GM12873 (cell line): ENCODE measurements at regions not wholly inside any gene's neighbourhood (a gene's known extent, or its start where the extent isn't known, plus 50 kb on each side); places are given as distances from the start of the nearest gene placed in this dataset.

Experiments used
- CTCF ChIP-seq: IDR thresholded peaks from 2 replicates; pipeline ENCODE4 v1.5.1; 2012; ENCODE audit warnings: low read depth, mild to moderate bottlenecking, moderate library complexity, low read length, control low read depth; ENCODE audit not compliant: insufficient read depth; ENCODE audit errors: missing control alignments

DNA sequence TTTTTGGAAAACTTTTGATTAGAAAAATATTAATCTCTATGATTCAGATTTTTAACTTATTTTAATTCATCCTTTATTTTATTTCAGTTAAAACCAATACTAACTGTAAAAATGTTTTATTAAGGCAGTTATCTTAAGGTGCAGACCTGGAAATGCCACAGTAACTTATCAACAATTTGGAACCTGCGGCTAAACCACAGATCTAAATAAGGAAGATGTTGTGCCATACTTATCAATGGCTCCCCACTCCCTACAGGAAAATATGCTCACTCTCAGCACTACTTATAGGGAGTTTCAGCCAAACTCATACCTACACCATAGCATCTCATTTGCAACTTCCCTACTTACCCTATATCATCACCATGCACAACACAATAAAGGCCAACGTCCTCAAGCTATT lies 226.9 kb upstream of the KYNU start:
- TF ChIP-seq CTCF, result no peak

GRCh38 chr2:142649581-142649980 lies 227.9 kb upstream of the KYNU start:
- no peak for TF ChIP-seq CTCF

DNA sequence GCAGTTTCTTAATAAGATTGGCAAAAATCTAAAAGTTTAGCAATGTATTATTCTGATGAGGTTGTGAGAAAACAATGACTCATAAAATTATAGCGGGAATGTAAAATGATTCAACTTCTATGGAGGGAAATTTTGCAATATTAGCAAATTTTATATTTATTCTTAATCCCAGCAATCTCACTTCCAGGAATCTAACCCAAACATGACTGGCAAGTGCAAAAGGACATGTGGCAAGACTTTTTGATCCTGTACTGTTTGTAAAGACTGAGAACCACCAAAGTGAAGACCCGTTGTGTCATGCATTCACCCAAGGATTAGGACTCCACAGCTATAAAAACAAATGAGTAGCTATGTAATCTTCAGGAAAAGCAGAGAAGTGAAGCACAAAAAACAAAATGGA lies 234.8 kb upstream of the KYNU start:
- no peak for TF ChIP-seq CTCF

- no peak for TF ChIP-seq CTCF
Measured at GRCh38 chr2:142629193-142629592, 248.3 kb upstream of the KYNU start.

DNA sequence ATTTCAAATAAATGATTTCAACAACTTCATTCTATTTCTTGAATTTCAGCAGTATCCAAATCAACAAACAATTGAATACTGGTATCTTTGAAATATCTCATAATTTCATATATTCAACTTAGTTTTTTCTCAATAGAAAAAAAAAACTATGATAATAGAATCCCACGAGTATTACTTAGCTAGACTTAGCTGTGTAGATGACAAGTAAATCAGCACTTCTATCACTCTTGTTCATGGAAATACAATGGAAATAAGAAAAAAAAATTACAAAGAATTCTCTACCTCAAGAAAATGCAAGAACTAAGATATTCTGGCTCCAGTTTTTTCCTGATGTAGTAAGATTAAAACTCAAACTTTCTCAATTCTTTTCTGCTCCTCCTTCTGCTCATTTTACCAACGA lies 256.2 kb upstream of the KYNU start:
- no peak for TF ChIP-seq CTCF

DNA sequence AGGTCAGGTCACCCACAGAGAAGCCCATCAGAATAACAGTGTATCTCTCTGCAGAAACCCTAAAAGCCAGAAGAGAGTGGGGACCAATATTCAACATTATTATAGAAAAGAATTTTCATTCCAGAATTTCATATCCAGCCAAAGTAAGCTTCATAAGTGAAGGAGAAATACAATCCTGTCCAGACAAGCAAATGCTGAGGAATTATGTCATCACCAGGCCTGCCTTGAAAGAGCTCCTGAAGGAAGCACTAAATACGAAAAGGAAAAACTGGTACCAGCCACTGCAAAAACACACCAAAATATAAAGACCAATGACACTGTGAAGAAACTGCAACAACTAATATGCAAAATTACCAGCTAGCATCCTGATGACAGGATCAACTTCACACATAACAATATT lies 260.0 kb upstream of the KYNU start:
- TF ChIP-seq CTCF, result no peak

- TF ChIP-seq CTCF, result no peak
Measured at GRCh38 chr2:142615876-142616275, 261.6 kb upstream of the KYNU start.

DNA sequence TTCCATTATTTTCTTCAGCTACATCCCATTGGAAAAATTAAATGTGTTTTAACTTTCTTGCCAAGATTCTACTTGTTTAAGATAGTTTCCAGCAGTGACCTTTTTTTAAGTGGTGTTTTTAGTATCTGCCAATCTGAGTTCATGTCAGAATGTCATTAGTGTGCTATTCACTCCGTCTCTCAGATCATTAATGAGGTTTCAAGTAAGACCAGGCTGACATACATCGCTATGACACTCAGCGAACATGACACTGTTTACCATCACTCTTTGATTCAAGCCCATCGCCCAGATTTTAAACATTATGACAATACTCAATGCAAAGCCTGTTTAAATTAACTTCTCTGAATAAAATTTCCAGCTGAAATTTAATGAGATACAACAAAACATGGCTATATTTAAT lies 272.0 kb upstream of the KYNU start:
- no peak for TF ChIP-seq CTCF
